T-cell (primary cell): ENCODE measurements at regions not wholly inside any gene's neighbourhood (a gene's known extent, or its start where the extent isn't known, plus 50 kb on each side); places are given as distances from the start of the nearest gene placed in this dataset.

Source experiments
- ATAC-seq, 4 experiments: fragments of 200-7000 bp in 3 of 4; fragments of 150-1000 bp in 1 of 4; cut with Tn5 transposase; replicated peaks in 1 of 4; 1 replicate in 3 of 4; 2 replicates in 1 of 4; pipeline ENCODE4 v1.10.0; 2021; ENCODE audit warnings: moderate library complexity in 3 of 4, mild to moderate bottlenecking in 2 of 4, moderate number of reproducible peaks in 1 of 4
- CTCF ChIA-PET, 2 donors: fragments of 300-600 bp; sonication (Branson Sonifier 250); formaldehyde crosslinking; loops; one replicate each; lab custom pipeline; 2022; ENCODE audit warnings: antibody characterized with exemption in 2 of 2; lab: Charles Lee
- POLR2A ChIA-PET, 2 donors: fragments of 300-600 bp; sonication (Branson Sonifier 250); formaldehyde crosslinking; loops; one replicate each; lab custom pipeline; 2022; ENCODE audit warnings: antibody characterized with exemption in 2 of 2; lab: Charles Lee
- DNase-seq, 35 experiments: peaks; one replicate each; pipeline versions ENCODE4 v3.0.0 to v3.0.0-alpha.2; 2013 to 2023
- H3K27ac ChIP-seq: one replicate; pipeline ENCODE4 v1.5.1; 2013; ENCODE audit warnings: low read length
- H3K27me3 ChIP-seq, 2 experiments: replicated peaks in 1 of 2; 1 replicate in 1 of 2; 2 replicates in 1 of 2; pipeline versions ENCODE4 v1.6.1 to v1.7.0; 2013; ENCODE audit warnings: low read length in 1 of 2, mixed read lengths in 1 of 2; ENCODE audit not compliant: control insufficient read depth in 2 of 2, insufficient read depth in 2 of 2; ENCODE audit errors: extremely low read depth in 1 of 2
- H3K36me3 ChIP-seq, 2 donors: 1 replicate in 1 of 2; 2 replicates in 1 of 2; pipeline versions ENCODE4 v1.6.1 to v1.7.0; 2013; ENCODE audit warnings: low read length in 1 of 2; ENCODE audit not compliant: control insufficient read depth in 2 of 2, insufficient read depth in 1 of 2; ENCODE audit errors: extremely low read depth in 1 of 2
- H3K4me1 ChIP-seq, 2 experiments: 1 replicate in 1 of 2; 2 replicates in 1 of 2; pipeline versions ENCODE4 v1.6.1 to v1.7.0; 2013; ENCODE audit warnings: low read length in 2 of 2, mixed read lengths in 1 of 2; ENCODE audit not compliant: insufficient read depth in 2 of 2, control insufficient read depth in 1 of 2; ENCODE audit errors: extremely low read depth in 1 of 2
- H3K4me3 ChIP-seq, 2 donors: 1 replicate in 1 of 2; 2 replicates in 1 of 2; pipeline versions ENCODE4 v1.5.1 to v1.7.0; 2013; ENCODE audit warnings: mild to moderate bottlenecking in 2 of 2, low read length in 1 of 2, moderate library complexity in 1 of 2; ENCODE audit not compliant: control insufficient read depth in 1 of 2; ENCODE audit errors: extremely low read depth in 1 of 2
- H3K9me3 ChIP-seq: 2 replicates; pipeline ENCODE4 v1.7.0; 2013
- H3K27ac Mint-ChIP-seq, 2 donors: one replicate each; pipeline ENCODE4 v1.8.0; 2020 to 2021; ENCODE audit warnings: mild to moderate bottlenecking in 2 of 2, mixed read lengths in 2 of 2
- H3K27me3 Mint-ChIP-seq, 2 donors: one replicate each; pipeline ENCODE4 v1.8.0; 2021 to 2022; ENCODE audit warnings: mixed read lengths in 2 of 2
- H3K36me3 Mint-ChIP-seq: one replicate; pipeline ENCODE4 v1.8.0; 2021; ENCODE audit warnings: mixed read lengths
- H3K4me1 Mint-ChIP-seq, 3 donors: one replicate each; pipeline ENCODE4 v1.8.0; 2020 to 2022; ENCODE audit warnings: mixed read lengths in 3 of 3, mild to moderate bottlenecking in 1 of 3
- H3K4me3 Mint-ChIP-seq, 3 donors: one replicate each; pipeline ENCODE4 v1.8.0; 2020 to 2022; ENCODE audit warnings: mild to moderate bottlenecking in 3 of 3, mixed read lengths in 3 of 3, moderate library complexity in 3 of 3
- H3K9me3 Mint-ChIP-seq, 3 donors: one replicate each; pipeline ENCODE4 v1.8.0; 2020 to 2022; ENCODE audit warnings: mixed read lengths in 3 of 3
- WGBS: methylation state at CpG from one replicate; pipeline ENCODE4 v1.1.5; 2013; ENCODE audit warnings: missing lambda C conversion rate; ENCODE audit not compliant: insufficient coverage; 5-methylcytosine and 5-hydroxymethylcytosine counted together

GRCh38 chr5:111563031-111563822, 50.9 kb upstream of the STARD4 start:
- CTCF ChIA-PET: interaction anchor here in 1 of 2 donors (0.6 to 1.5 kb wide), 3 partner anchors 11 to 17 kb away, joined by 3 read pairs; no protein-coding TSS in a partner anchor
- ATAC-seq (no peak), DNase-seq (no peak)
- Histone ChIP-seq H3K27me3 (no peaks in the 10 kb centered on the region), H3K36me3 (no peaks in the 10 kb centered on the region), H3K27ac (no peak overlapping the region), H3K9me3 (no peaks in the 10 kb centered on the region), H3K4me3 (no peak overlapping the region), H3K4me1 (no peaks in the 10 kb centered on the region)
- Mint-ChIP-seq H3K27me3 (peaks cover 0 to 12% of the 10 kb centered on the region in 2 donors), H3K4me3 (no peak overlapping the region), H3K36me3 (peaks cover 4% of the 10 kb centered on the region), H3K4me1 (no peaks in the 10 kb centered on the region), H3K9me3 (peaks cover 0 to 12% (median 10%) of the 10 kb centered on the region in 3 donors), H3K27ac (no peak overlapping the region)
- POLR2A ChIA-PET: no interaction called here
- WGBS: 93% methylated on average over 5 of the region's 6 CpGs

- no peak overlapping the region for H3K4me3 Mint-ChIP-seq
- no peak overlapping the region for H3K27ac Mint-ChIP-seq
- Histone ChIP-seq H3K9me3 (no peaks in the 10 kb centered on the region), H3K36me3 (no peaks in the 10 kb centered on the region), H3K27me3 (no peaks in the 10 kb centered on the region), H3K27ac (no peak overlapping the region), H3K4me1 (no peaks in the 10 kb centered on the region), H3K4me3 (no peak overlapping the region)
- WGBS: 92% methylated on average over 2 of the region's 3 CpGs
- no peak for ATAC-seq
- peaks cover 0 to 12% (median 10%) of the 10 kb centered on the region in 3 donors for H3K9me3 Mint-ChIP-seq
- peaks cover 0 to 12% of the 10 kb centered on the region in 2 donors for H3K27me3 Mint-ChIP-seq
- H3K36me3 Mint-ChIP-seq: peaks cover 4% of the 10 kb centered on the region
- POLR2A ChIA-PET: no interaction called here
- no peaks in the 10 kb centered on the region for H3K4me1 Mint-ChIP-seq
- CTCF ChIA-PET: interaction anchor here in 1 of 2 donors (0.6 to 1.5 kb wide), 2 partner anchors 14 to 17 kb away, joined by 3 read pairs; no protein-coding TSS in a partner anchor
- no peak for DNase-seq
These were observed 50.2 kb upstream of the STARD4 start for GRCh38 chr5:111562561-111562960.
